ENCODE measurements at regions not wholly inside any gene's neighbourhood (a gene's known extent, or its start where the extent isn't known, plus 50 kb on each side); places are given as distances from the start of the nearest gene placed in this dataset.

GRCh38 chr2:183390109-183390508, 265.9 kb downstream of the NUP35 start:
- Histone ChIP-seq H3K27me3 (ENCODE audit: insufficient read depth, low read length) (no peaks in the 10 kb centered on the region), H3K4me3 (ENCODE audit: insufficient read depth, low read length) (no peak overlapping the region), H4K20me1 (ENCODE audit: insufficient read depth, low read length) (no peaks in the 10 kb centered on the region), H3K27ac (ENCODE audit: low read depth, low read length) (no peak overlapping the region), H2AFZ (ENCODE audit: low read length) (no peak overlapping the region), H3K4me1 (ENCODE audit: insufficient read depth, low read length) (no peaks in the 10 kb centered on the region), H3K9me3 (ENCODE audit: low read depth, low read length) (peaks cover 2% of the 10 kb centered on the region), H3K79me2 (ENCODE audit: insufficient read depth, low read length) (no peaks in the 10 kb centered on the region), H3K36me3 (ENCODE audit: insufficient read depth, low read length) (no peaks in the 10 kb centered on the region), H3K4me2 (ENCODE audit: insufficient read depth, low read length) (no peak overlapping the region)
- DNase-seq (ENCODE audit: insufficient read length, low spot score, missing footprints): no peak
- TF ChIP-seq, protein P1, sequence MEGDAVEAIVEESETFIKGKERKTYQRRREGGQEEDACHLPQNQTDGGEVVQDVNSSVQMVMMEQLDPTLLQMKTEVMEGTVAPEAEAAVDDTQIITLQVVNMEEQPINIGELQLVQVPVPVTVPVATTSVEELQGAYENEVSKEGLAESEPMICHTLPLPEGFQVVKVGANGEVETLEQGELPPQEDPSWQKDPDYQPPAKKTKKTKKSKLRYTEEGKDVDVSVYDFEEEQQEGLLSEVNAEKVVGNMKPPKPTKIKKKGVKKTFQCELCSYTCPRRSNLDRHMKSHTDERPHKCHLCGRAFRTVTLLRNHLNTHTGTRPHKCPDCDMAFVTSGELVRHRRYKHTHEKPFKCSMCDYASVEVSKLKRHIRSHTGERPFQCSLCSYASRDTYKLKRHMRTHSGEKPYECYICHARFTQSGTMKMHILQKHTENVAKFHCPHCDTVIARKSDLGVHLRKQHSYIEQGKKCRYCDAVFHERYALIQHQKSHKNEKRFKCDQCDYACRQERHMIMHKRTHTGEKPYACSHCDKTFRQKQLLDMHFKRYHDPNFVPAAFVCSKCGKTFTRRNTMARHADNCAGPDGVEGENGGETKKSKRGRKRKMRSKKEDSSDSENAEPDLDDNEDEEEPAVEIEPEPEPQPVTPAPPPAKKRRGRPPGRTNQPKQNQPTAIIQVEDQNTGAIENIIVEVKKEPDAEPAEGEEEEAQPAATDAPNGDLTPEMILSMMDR (IDR thresholded peaks at IDR 0.05; ENCODE audit: extremely low read depth, low read depth, low read length): no peak

DNA sequence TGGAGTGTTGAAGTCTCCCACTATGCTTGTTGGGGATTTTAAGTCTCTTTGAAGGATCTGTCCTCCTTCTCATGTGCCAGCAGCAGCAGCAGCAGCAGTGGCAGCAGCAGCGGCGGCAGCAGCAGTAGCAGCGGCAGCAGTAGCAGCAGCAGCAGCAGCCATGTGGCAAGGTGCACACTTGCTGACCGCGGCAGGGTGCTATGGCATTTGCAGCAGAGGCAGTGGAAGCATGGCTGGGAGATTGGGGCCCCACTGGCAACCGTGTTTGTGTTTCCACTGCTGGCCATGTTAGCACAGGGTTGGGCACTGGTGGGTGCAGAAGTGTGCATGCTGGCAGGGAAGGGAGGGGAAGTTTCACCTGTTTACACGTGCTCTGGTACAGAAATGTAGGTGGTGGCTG, 280.1 kb downstream of the NUP35 start:
- no peaks in the 10 kb centered on the region for H3K27me3 ChIP-seq (ENCODE audit: insufficient read depth, low read length)
- no peak for DNase-seq (ENCODE audit: insufficient read length, low spot score, missing footprints)
- H3K4me3 ChIP-seq (ENCODE audit: insufficient read depth, low read length): no peak overlapping the region
- no peak overlapping the region for H2AFZ ChIP-seq (ENCODE audit: low read length)
- no peaks in the 10 kb centered on the region for H4K20me1 ChIP-seq (ENCODE audit: insufficient read depth, low read length)
- H3K27ac ChIP-seq (ENCODE audit: low read depth, low read length): no peak overlapping the region
- no peaks in the 10 kb centered on the region for H3K36me3 ChIP-seq (ENCODE audit: insufficient read depth, low read length)
- peaks cover 5% of the 10 kb centered on the region for H3K9me3 ChIP-seq (ENCODE audit: low read depth, low read length)
- no peak overlapping the region for H3K4me2 ChIP-seq (ENCODE audit: insufficient read depth, low read length)
- H3K4me1 ChIP-seq (ENCODE audit: insufficient read depth, low read length): no peaks in the 10 kb centered on the region
- H3K79me2 ChIP-seq (ENCODE audit: insufficient read depth, low read length): no peaks in the 10 kb centered on the region
- TF ChIP-seq, protein P1 (IDR thresholded peaks at IDR 0.05; ENCODE audit: extremely low read depth, low read depth, low read length): no peak

DNA sequence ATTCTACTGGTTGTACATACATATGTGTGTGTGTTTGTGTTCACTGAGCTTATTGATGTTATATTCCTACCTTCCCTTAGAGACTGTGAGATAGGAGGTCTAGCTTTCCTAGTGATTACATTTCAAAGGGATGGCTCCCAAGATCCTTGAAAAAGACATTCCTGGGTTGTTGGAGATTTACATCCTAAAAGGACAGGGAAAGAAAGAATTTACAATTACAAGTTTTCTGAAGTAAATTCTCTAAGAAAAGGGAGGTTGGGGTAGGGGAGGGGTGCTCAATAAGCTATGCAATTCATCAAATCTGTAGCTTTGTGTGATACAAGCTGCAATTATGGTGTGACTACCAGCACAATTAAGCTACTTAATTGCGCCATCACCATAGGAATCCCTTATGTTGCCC, 284.3 kb downstream of the NUP35 start:
- H4K20me1 ChIP-seq (ENCODE audit: insufficient read depth, low read length): no peaks in the 10 kb centered on the region
- H3K4me3 ChIP-seq (ENCODE audit: insufficient read depth, low read length): no peak overlapping the region
- H3K36me3 ChIP-seq (ENCODE audit: insufficient read depth, low read length): no peaks in the 10 kb centered on the region
- no peak overlapping the region for H3K27ac ChIP-seq (ENCODE audit: low read depth, low read length)
- H2AFZ ChIP-seq (ENCODE audit: low read length): no peak overlapping the region
- H3K4me1 ChIP-seq (ENCODE audit: insufficient read depth, low read length): no peaks in the 10 kb centered on the region
- peaks cover 5% of the 10 kb centered on the region for H3K9me3 ChIP-seq (ENCODE audit: low read depth, low read length)
- TF ChIP-seq, protein P1 (IDR thresholded peaks at IDR 0.05; ENCODE audit: extremely low read depth, low read depth, low read length): no peak
- H3K27me3 ChIP-seq (ENCODE audit: insufficient read depth, low read length): no peaks in the 10 kb centered on the region
- H3K79me2 ChIP-seq (ENCODE audit: insufficient read depth, low read length): no peaks in the 10 kb centered on the region
- DNase-seq (ENCODE audit: insufficient read length, low spot score, missing footprints): no peak
- H3K4me2 ChIP-seq (ENCODE audit: insufficient read depth, low read length): no peak overlapping the region

- H3K4me2 ChIP-seq (ENCODE audit: insufficient read depth, low read length): no peak overlapping the region
- H4K20me1 ChIP-seq (ENCODE audit: insufficient read depth, low read length): no peaks in the 10 kb centered on the region
- DNase-seq (ENCODE audit: insufficient read length, low spot score, missing footprints): peak; percentile 21
- no peaks in the 10 kb centered on the region for H3K27me3 ChIP-seq (ENCODE audit: insufficient read depth, low read length)
- no peak overlapping the region for H3K27ac ChIP-seq (ENCODE audit: low read depth, low read length)
- no peaks in the 10 kb centered on the region for H3K36me3 ChIP-seq (ENCODE audit: insufficient read depth, low read length)
- no peak overlapping the region for H3K4me3 ChIP-seq (ENCODE audit: insufficient read depth, low read length)
- no peaks in the 10 kb centered on the region for H3K4me1 ChIP-seq (ENCODE audit: insufficient read depth, low read length)
- peaks cover 5% of the 10 kb centered on the region for H3K9me3 ChIP-seq (ENCODE audit: low read depth, low read length)
- H3K79me2 ChIP-seq (ENCODE audit: insufficient read depth, low read length): no peaks in the 10 kb centered on the region
- TF ChIP-seq, protein P1 (IDR thresholded peaks at IDR 0.05; ENCODE audit: extremely low read depth, low read depth, low read length): no peak
- H2AFZ ChIP-seq (ENCODE audit: low read length): no peak overlapping the region
Measured at GRCh38 chr2:183409662-183410061, 285.4 kb downstream of the NUP35 start.

Data from osteoblast (primary cell).